GM12878 (cell line): ENCODE measurements at regions not wholly inside any gene's neighbourhood (a gene's known extent, or its start where the extent isn't known, plus 50 kb on each side); places are given as distances from the start of the nearest gene placed in this dataset.

Source experiments
- ATAC-seq: fragments of 200-7000 bp; cut with Tn5 transposase; 3 replicates; pipeline ENCODE4 v1.9.1; 2020; ENCODE audit warnings: mild to moderate bottlenecking, moderate library complexity
- BruUV-seq: library from RNA; stranded (reverse); fragments of 400-500 nt; replicated peaks from 2 replicates; lab custom pipeline; 2021; lab: Mats Ljungman, UMichigan
- CTCF ChIA-PET: fragments of 300-600 bp; sonication (Branson Sonifier 250); formaldehyde crosslinking; extraction: SDS; loops from one replicate; lab custom pipeline; 2021; ENCODE audit warnings: inconsistent platforms; lab: Yijun Ruan, JAX
- POLR2A ChIA-PET: fragments of 350-600 bp; formaldehyde crosslinking; extraction: SDS; loops from one replicate; lab custom pipeline; 2021; ENCODE audit warnings: inconsistent platforms; lab: Charles Lee
- RAD21 ChIA-PET: fragments of 300-600 bp; sonication (Branson Sonifier 250); formaldehyde crosslinking; loops from one replicate; lab custom pipeline; 2023; ENCODE audit warnings: antibody characterized with exemption; ENCODE audit not compliant: unreplicated experiment; lab: Charles Lee
- SMC1A ChIA-PET: fragments of 300-600 bp; sonication (Branson Sonifier 250); formaldehyde crosslinking; loops from one replicate; lab custom pipeline; 2023; ENCODE audit not compliant: unreplicated experiment, uncharacterized antibody; lab: Charles Lee
- DNase-seq: peaks from one replicate; pipeline ENCODE4 v3.0.0-alpha.2; 2011; ENCODE audit warnings: low read depth, low spot score
- FAIRE-seq: peaks from 3 replicates; lab custom pipeline; 2011; peaks lifted over from hg19 to GRCh38; lab: Jason Lieb, UNC
- H2AFZ ChIP-seq: 2 replicates; pipeline ENCODE4 v1.6.0; 2011; ENCODE audit warnings: low read depth, low read length, control low read depth; ENCODE audit not compliant: control insufficient read depth
- H3K27ac ChIP-seq: 2 replicates; pipeline ENCODE4 v1.5.1; 2011; ENCODE audit warnings: control low read depth; ENCODE audit not compliant: control insufficient read depth, insufficient read depth
- H3K27me3 ChIP-seq, 2 experiments: replicated peaks in 1 of 2; 2 replicates each; pipeline versions ENCODE4 v1.6.0 to v1.6.1; 2011; ENCODE audit warnings: low read length in 1 of 2; ENCODE audit not compliant: control insufficient read depth in 2 of 2, insufficient read depth in 2 of 2
- H3K36me3 ChIP-seq, 2 experiments: 2 replicates each; pipeline ENCODE4 v1.5.1; 2011; ENCODE audit warnings: low read length in 1 of 2; ENCODE audit not compliant: control insufficient read depth in 2 of 2, insufficient read depth in 2 of 2
- H3K4me1 ChIP-seq: 2 replicates; pipeline ENCODE4 v1.6.1; 2011; ENCODE audit warnings: mild to moderate bottlenecking, low read length, moderate library complexity, mixed read lengths; ENCODE audit not compliant: control insufficient read depth, insufficient read depth
- H3K4me2 ChIP-seq: 2 replicates; pipeline ENCODE4 v1.6.0; 2011; ENCODE audit warnings: control low read depth; ENCODE audit not compliant: control insufficient read depth, insufficient read depth
- H3K4me3 ChIP-seq: fragments of 200-600 bp; sonication (generic); 2 replicates; pipeline ENCODE4 v1.5.1; 2016
- H3K79me2 ChIP-seq: 2 replicates; pipeline ENCODE4 v1.6.0; 2011; ENCODE audit warnings: low read length; ENCODE audit not compliant: control insufficient read depth, insufficient read depth
- H3K9ac ChIP-seq: 2 replicates; pipeline ENCODE4 v1.8.0; 2011; ENCODE audit warnings: low read length, control low read depth, mixed read lengths; ENCODE audit not compliant: control insufficient read depth, insufficient read depth
- H3K9me3 ChIP-seq: replicated peaks from 3 replicates; pipeline ENCODE4 v1.5.1; 2011; ENCODE audit warnings: mild to moderate bottlenecking, low read length; ENCODE audit not compliant: control insufficient read depth, insufficient read depth
- H4K20me1 ChIP-seq: 2 replicates; pipeline ENCODE4 v1.6.0; 2011; ENCODE audit not compliant: control insufficient read depth, insufficient read depth
- BRCA1 ChIP-seq: IDR thresholded peaks from 2 replicates; pipeline ENCODE4 v1.6.1; 2011; ENCODE audit warnings: low read depth, low read length, improper control_type of control experiment
- EED ChIP-seq: sonication (generic); IDR thresholded peaks from 2 replicates; pipeline ENCODE4 v1.6.1; 2016; ENCODE audit warnings: antibody characterized with exemption, low read depth
- EZH2 ChIP-seq: IDR thresholded peaks from 2 replicates; pipeline ENCODE4 v1.6.1; 2012; ENCODE audit warnings: low read depth, mild to moderate bottlenecking, control low read depth, inconsistent platforms, low read length, borderline replicate concordance; ENCODE audit not compliant: control insufficient read depth
- FOS ChIP-seq: IDR thresholded peaks from 3 replicates; pipeline ENCODE4 v1.6.1; 2011; ENCODE audit warnings: borderline replicate concordance; ENCODE audit not compliant: insufficient read length; ENCODE audit errors: extremely low read depth
- HCFC1 ChIP-seq: fragments of 150-350 bp; IDR thresholded peaks from 2 replicates; pipeline ENCODE4 v1.6.1; 2014; ENCODE audit warnings: low read length
- MTA3 ChIP-seq: IDR thresholded peaks from 2 replicates; pipeline ENCODE4 v1.6.1; 2012; ENCODE audit warnings: low read length, inconsistent platforms, borderline replicate concordance
- NRF1 ChIP-seq: conservative IDR thresholded peaks from 2 replicates; pipeline ENCODE4 v1.6.1; 2011; ENCODE audit warnings: mild to moderate bottlenecking, low read depth, low read length, improper control_type of control experiment
- PML ChIP-seq: IDR thresholded peaks from 2 replicates; pipeline ENCODE4 v1.6.1; 2012; ENCODE audit warnings: low read length, inconsistent platforms
- RCOR1 ChIP-seq: conservative IDR thresholded peaks from 2 replicates; pipeline ENCODE4 v1.6.1; 2012; ENCODE audit warnings: low read depth, low read length, improper control_type of control experiment
- SIX5 ChIP-seq: IDR thresholded peaks from 2 replicates; pipeline ENCODE4 v1.6.1; 2011; ENCODE audit warnings: mild to moderate bottlenecking, low read depth, low read length, moderate library complexity; ENCODE audit not compliant: severe bottlenecking
- SREBF1 ChIP-seq: IDR thresholded peaks from 2 replicates; pipeline ENCODE4 v1.6.1; 2012; ENCODE audit warnings: mild to moderate bottlenecking, low read length
- SRF ChIP-seq, 2 experiments: IDR thresholded peaks; 2 replicates each; pipeline ENCODE4 v1.6.1; 2011; ENCODE audit warnings: low read depth in 2 of 2, low read length in 2 of 2, mild to moderate bottlenecking in 1 of 2, moderate library complexity in 1 of 2
- SUPT20H ChIP-seq: IDR thresholded peaks from 2 replicates; pipeline ENCODE4 v1.6.1; 2011; ENCODE audit warnings: low read depth, mild to moderate bottlenecking, low read length, moderate library complexity, borderline replicate concordance; ENCODE audit not compliant: control insufficient read depth
- ZNF384 ChIP-seq: IDR thresholded peaks from 2 replicates; pipeline ENCODE4 v1.6.1; 2012; ENCODE audit warnings: low read depth, mild to moderate bottlenecking, low read length, improper control_type of control experiment, borderline replicate concordance
- WGBS: methylation state at CpG from one replicate; pipeline ENCODE4 v1.1.6; 2016; ENCODE audit warnings: low lambda C conversion rate; ENCODE audit not compliant: insufficient replicate concordance, insufficient coverage; ENCODE audit errors: missing lambda C conversion rate; 5-methylcytosine and 5-hydroxymethylcytosine counted together
- in situ Hi-C: fragments of 300-500 bp; cut with MboI; formaldehyde crosslinking; loops from 9 replicates; pipeline ENCODE4 v1.14.3; 2018; ENCODE audit warnings: mixed read lengths
- intact Hi-C: fragments of 100-400 bp; cut with micrococcal nuclease; formaldehyde crosslinking; loops from one replicate; pipeline ENCODE4 v1.14.2; 2022; ENCODE audit not compliant: unreplicated experiment
- TF ChIP-seq, protein P1 (sequence below): fragments of 150-350 bp; IDR thresholded peaks from 2 replicates; pipeline ENCODE4 v1.6.1; 2016; ENCODE audit warnings: low read depth, low read length
- TF ChIP-seq, protein P2 (sequence below): fragments of 150-350 bp; IDR thresholded peaks from 2 replicates; pipeline ENCODE4 v1.6.1; 2014; ENCODE audit warnings: mild to moderate bottlenecking, low read depth, low read length

DNA sequence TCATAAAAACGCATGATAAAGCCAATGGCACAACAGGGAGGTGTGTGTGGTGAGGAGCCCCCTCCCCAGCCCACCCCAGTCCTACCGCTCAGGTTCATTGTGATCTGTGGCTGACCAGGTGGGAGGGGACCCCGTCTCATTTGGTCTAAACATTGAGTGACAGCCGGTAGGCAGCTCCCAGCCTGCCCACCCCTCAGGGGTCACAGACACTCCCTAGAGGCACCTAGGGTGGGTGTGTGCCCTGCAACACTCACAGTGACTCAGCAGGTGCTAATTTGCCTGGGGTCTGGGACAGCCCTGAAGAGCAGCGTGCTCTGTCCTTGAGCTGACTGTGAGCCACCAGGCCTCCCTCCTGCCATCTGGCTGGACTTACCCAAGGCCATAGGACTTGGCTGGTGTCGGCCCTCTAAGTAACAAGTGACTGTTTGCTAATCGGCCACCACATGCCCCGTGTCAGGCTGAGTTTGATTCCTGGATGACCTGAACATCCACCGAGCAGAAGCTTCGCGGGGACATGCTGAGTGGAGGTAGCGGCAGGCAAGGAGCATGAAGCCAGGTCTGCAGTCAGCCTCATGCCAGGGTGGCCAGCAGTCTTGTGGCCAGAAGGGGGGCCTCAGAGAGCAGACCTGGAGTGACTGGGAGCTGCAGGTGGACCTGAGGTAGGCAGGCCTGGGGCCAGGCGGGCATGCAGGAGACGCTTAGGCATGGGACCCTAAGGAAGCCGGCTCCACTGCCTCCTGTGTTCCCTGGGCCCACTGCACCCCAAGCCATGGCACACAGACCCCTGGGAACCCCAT is 282.3 kb upstream of the SHH start:
- TF ChIP-seq SREBF1 (no peak), PML (no peak), SRF (IDR thresholded peaks at IDR 0.05; ENCODE audit: low read depth in 2 of 2, low read length in 2 of 2) (no peak), SIX5 (no peak), EED (no peak), ZNF384 (no peak), NRF1 (no peak), SUPT20H (no peak), HCFC1 (no peak), EZH2 (no peak), BRCA1 (no peak), MTA3 (no peak), RCOR1 (no peak), FOS (no peak)
- TF ChIP-seq, protein P1, sequence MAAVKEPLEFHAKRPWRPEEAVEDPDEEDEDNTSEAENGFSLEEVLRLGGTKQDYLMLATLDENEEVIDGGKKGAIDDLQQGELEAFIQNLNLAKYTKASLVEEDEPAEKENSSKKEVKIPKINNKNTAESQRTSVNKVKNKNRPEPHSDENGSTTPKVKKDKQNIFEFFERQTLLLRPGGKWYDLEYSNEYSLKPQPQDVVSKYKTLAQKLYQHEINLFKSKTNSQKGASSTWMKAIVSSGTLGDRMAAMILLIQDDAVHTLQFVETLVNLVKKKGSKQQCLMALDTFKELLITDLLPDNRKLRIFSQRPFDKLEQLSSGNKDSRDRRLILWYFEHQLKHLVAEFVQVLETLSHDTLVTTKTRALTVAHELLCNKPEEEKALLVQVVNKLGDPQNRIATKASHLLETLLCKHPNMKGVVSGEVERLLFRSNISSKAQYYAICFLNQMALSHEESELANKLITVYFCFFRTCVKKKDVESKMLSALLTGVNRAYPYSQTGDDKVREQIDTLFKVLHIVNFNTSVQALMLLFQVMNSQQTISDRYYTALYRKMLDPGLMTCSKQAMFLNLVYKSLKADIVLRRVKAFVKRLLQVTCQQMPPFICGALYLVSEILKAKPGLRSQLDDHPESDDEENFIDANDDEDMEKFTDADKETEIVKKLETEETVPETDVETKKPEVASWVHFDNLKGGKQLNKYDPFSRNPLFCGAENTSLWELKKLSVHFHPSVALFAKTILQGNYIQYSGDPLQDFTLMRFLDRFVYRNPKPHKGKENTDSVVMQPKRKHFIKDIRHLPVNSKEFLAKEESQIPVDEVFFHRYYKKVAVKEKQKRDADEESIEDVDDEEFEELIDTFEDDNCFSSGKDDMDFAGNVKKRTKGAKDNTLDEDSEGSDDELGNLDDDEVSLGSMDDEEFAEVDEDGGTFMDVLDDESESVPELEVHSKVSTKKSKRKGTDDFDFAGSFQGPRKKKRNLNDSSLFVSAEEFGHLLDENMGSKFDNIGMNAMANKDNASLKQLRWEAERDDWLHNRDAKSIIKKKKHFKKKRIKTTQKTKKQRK, result no peak
- TF ChIP-seq, protein P2, sequence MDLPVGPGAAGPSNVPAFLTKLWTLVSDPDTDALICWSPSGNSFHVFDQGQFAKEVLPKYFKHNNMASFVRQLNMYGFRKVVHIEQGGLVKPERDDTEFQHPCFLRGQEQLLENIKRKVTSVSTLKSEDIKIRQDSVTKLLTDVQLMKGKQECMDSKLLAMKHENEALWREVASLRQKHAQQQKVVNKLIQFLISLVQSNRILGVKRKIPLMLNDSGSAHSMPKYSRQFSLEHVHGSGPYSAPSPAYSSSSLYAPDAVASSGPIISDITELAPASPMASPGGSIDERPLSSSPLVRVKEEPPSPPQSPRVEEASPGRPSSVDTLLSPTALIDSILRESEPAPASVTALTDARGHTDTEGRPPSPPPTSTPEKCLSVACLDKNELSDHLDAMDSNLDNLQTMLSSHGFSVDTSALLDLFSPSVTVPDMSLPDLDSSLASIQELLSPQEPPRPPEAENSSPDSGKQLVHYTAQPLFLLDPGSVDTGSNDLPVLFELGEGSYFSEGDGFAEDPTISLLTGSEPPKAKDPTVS, result no peak
- TF ChIP-seq, all 136 proteins: peak for 0
- Histone ChIP-seq H3K36me3 (no peaks in the 10 kb centered on the region), H3K27me3 (no peaks in the 10 kb centered on the region), H3K4me1 (no peaks in the 10 kb centered on the region), H3K4me2 (no peak overlapping the region), H3K27ac (no peak overlapping the region), H4K20me1 (no peaks in the 10 kb centered on the region), H3K9me3 (no peaks in the 10 kb centered on the region; the same call in 2 of the 3 replicates), H3K79me2 (no peaks in the 10 kb centered on the region), H3K9ac (no peak overlapping the region), H3K4me3 (no peak overlapping the region), H2AFZ (no peak overlapping the region)
- no peak for ATAC-seq
- BruUV-seq, result no TSS peak
- no peak for FAIRE-seq
- in situ Hi-C loops, result no loop called here
- SMC1A ChIA-PET, result interaction anchor here (0.6 kb wide), 1 partner anchor 25 kb away, joined by 3 read pairs; no protein-coding TSS in a partner anchor
- intact Hi-C loops, result no loop called here
- RAD21 ChIA-PET, result no interaction called here
- CTCF ChIA-PET, result no interaction called here
- WGBS, result 40% methylated on average over 15 of the region's 15 CpGs
- POLR2A ChIA-PET, result no interaction called here
- DNase-seq, result no peak
